Peyer's patch (tissue), 4 donors: ENCODE measurements at regions not wholly inside any gene's neighbourhood (a gene's known extent, or its start where the extent isn't known, plus 50 kb on each side); places are given as distances from the start of the nearest gene placed in this dataset.

Experiments
- DNase-seq, 3 donors: peaks; one replicate each; pipeline ENCODE4 v3.0.0-alpha.2; 2017 to 2019
- H3K27ac ChIP-seq, 4 donors: fragments of 200-600 bp; sonication (generic); one replicate each; pipeline ENCODE4 v1.5.1; 2016 to 2019
- H3K27me3 ChIP-seq, 2 donors: fragments of 200-600 bp; sonication (generic); one replicate each; pipeline ENCODE4 v1.5.1; 2019
- H3K36me3 ChIP-seq, 3 donors: fragments of 200-600 bp; sonication (generic); one replicate each; pipeline ENCODE4 v1.5.1; 2016 to 2019
- H3K4me1 ChIP-seq, 4 donors: fragments of 200-600 bp; sonication (generic); one replicate each; pipeline ENCODE4 v1.5.1; 2016 to 2019
- H3K4me3 ChIP-seq, 4 donors: fragments of 200-600 bp; sonication (generic); 1 replicate in 3 of 4; 2 replicates in 1 of 4; pipeline ENCODE4 v1.5.1; 2016 to 2019; ENCODE audit warnings: mild to moderate bottlenecking in 1 of 4
- H3K9me3 ChIP-seq, 4 donors: fragments of 200-600 bp; sonication (generic); one replicate each; pipeline ENCODE4 v1.5.1; 2016 to 2019; ENCODE audit warnings: mild to moderate bottlenecking in 1 of 4
- POLR2A ChIP-seq, 2 donors: fragments of 450-650 bp; IDR thresholded peaks; one replicate each; pipeline ENCODE4 v1.5.1; 2017; ENCODE audit warnings: antibody characterized with exemption in 2 of 2, mild to moderate bottlenecking in 2 of 2, moderate library complexity in 2 of 2
- TF ChIP-seq, protein P1 (sequence below), 6 experiments: fragments of 450-650 bp in 4 of 6; fragments of 200-600 bp in 2 of 6; sonication (generic) in 1 of 6; IDR thresholded peaks; one replicate each; pipeline ENCODE4 v1.5.1; 2017 to 2019; ENCODE audit warnings: antibody characterized with exemption in 6 of 6, mild to moderate bottlenecking in 3 of 6, moderate library complexity in 1 of 6

- Histone ChIP-seq H3K4me3 (no peak overlapping the region), H3K36me3 (no peaks in the 10 kb centered on the region), H3K4me1 (no peaks in the 10 kb centered on the region), H3K27ac (no peak overlapping the region), H3K27me3 (no peaks in the 10 kb centered on the region), H3K9me3 (no peaks in the 10 kb centered on the region)
- no peak for DNase-seq
- TF ChIP-seq, protein P1, sequence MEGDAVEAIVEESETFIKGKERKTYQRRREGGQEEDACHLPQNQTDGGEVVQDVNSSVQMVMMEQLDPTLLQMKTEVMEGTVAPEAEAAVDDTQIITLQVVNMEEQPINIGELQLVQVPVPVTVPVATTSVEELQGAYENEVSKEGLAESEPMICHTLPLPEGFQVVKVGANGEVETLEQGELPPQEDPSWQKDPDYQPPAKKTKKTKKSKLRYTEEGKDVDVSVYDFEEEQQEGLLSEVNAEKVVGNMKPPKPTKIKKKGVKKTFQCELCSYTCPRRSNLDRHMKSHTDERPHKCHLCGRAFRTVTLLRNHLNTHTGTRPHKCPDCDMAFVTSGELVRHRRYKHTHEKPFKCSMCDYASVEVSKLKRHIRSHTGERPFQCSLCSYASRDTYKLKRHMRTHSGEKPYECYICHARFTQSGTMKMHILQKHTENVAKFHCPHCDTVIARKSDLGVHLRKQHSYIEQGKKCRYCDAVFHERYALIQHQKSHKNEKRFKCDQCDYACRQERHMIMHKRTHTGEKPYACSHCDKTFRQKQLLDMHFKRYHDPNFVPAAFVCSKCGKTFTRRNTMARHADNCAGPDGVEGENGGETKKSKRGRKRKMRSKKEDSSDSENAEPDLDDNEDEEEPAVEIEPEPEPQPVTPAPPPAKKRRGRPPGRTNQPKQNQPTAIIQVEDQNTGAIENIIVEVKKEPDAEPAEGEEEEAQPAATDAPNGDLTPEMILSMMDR (IDR thresholded peaks at IDR 0.05), result no peak
- no peak for TF ChIP-seq POLR2A (IDR thresholded peaks at IDR 0.05)
Observed at GRCh38 chr10:22111705-22112104, 106.1 kb downstream of the EBLN1 start.

- H3K4me1 ChIP-seq, result no peaks in the 10 kb centered on the region
- no peak overlapping the region for H3K4me3 ChIP-seq
- DNase-seq, result no peak
- H3K27me3 ChIP-seq, result no peaks in the 10 kb centered on the region
- no peak overlapping the region for H3K27ac ChIP-seq
- H3K36me3 ChIP-seq, result no peaks in the 10 kb centered on the region
- TF ChIP-seq, protein P1 (IDR thresholded peaks at IDR 0.05), result no peak
- TF ChIP-seq POLR2A (IDR thresholded peaks at IDR 0.05), result no peak
- no peaks in the 10 kb centered on the region for H3K9me3 ChIP-seq
Observed at GRCh38 chr10:22111260-22111659, 106.6 kb downstream of the EBLN1 start.

- no peaks in the 10 kb centered on the region for H3K27me3 ChIP-seq
- TF ChIP-seq, protein P1 (IDR thresholded peaks at IDR 0.05), result no peak
- no peak for TF ChIP-seq POLR2A (IDR thresholded peaks at IDR 0.05)
- H3K27ac ChIP-seq, result no peak overlapping the region
- H3K4me3 ChIP-seq, result no peak overlapping the region
- H3K36me3 ChIP-seq, result no peaks in the 10 kb centered on the region
- no peaks in the 10 kb centered on the region for H3K9me3 ChIP-seq
- H3K4me1 ChIP-seq, result no peaks in the 10 kb centered on the region
- no peak for DNase-seq
Observed at GRCh38 chr10:22110761-22111160, 107.1 kb downstream of the EBLN1 start.

DNA sequence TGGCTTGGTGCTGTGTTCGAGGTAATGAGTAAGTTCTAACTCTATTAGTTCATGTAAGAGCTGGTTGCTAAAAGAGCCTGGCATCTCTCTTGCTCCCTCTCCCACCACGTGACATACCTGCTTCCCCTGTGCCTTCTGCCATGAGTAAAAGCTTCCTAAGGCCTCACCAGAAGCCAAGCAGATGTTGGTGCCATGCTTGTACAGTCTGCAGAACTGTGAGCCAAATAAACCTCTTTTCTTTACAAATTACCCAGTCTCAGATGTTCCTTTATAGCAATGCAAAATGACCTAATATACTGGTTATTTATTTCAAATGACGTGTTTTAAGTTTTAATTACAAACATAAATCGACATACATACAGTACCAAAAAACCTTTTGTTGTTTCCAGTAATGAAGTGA lies 101.7 kb upstream of the DNAJC1 start:
- Histone ChIP-seq H3K4me1 (no peaks in the 10 kb centered on the region), H3K27ac (no peak overlapping the region), H3K9me3 (no peaks in the 10 kb centered on the region), H3K36me3 (no peaks in the 10 kb centered on the region), H3K4me3 (no peak overlapping the region), H3K27me3 (no peaks in the 10 kb centered on the region)
- TF ChIP-seq, protein P1 (IDR thresholded peaks at IDR 0.05), result no peak
- TF ChIP-seq POLR2A (IDR thresholded peaks at IDR 0.05), result no peak
- no peak for DNase-seq

DNA sequence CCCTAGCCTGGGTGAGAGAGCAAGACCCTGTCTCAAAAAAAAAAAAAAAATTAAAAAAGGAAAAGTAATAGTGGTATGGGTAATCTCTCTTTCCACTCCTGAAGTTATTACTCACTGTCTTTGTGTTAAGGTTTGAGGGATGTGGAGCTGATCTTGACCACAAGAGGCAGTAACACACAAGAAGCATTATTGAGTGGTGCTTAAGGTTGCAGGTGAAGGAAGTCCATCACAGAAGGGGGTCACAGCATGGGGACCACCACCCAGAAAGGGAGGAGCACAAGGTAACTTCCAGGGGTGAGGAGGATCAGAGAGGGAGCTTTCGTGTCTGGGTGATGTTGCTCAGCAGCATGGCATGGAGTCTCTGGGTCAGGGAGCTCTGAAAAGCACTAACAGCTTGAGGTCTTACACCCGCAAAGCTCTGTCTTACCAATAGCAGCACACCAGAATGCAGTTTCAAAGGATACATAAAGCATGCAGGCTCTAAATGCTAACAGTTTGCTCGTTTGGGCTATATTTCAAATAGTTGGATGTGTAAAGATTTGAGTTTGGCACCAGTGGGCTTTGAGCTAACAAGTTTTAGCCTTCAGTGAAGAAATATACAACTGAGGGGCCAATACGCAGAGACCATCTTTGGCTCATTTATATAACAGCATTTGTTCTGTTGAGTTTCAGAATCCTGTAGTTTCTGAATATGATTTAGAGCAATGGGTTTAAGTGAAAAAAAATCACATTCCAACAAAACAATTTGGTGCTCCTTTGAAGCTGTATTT lies 100.4 kb upstream of the DNAJC1 start:
- Histone ChIP-seq H3K4me3 (no peak overlapping the region), H3K27ac (no peak overlapping the region), H3K27me3 (no peaks in the 10 kb centered on the region), H3K36me3 (no peaks in the 10 kb centered on the region), H3K9me3 (no peaks in the 10 kb centered on the region), H3K4me1 (no peaks in the 10 kb centered on the region)
- DNase-seq, result no peak
- TF ChIP-seq, protein P1 (IDR thresholded peaks at IDR 0.05), result peak in 1 of 6 experiments; percentile 21
- TF ChIP-seq POLR2A (IDR thresholded peaks at IDR 0.05), result no peak
